NCI-H2171 (cell line): ENCODE measurements at regions not wholly inside any gene's neighbourhood (a gene's known extent, or its start where the extent isn't known, plus 50 kb on each side); places are given as distances from the start of the nearest gene placed in this dataset.
A peak's percentile ranks its signal among the peaks of the same experiment; 100 is the strongest.
"Not testable (repeated sequence)": the region's sequence is repeated elsewhere in the genome, so short reads cannot be mapped to it uniquely, and the experiment has no call there.

ENCODE experiments used
- DNase-seq: peaks from one replicate; lab custom pipeline; 2025; lab: John Stamatoyannopoulos, UW

DNA sequence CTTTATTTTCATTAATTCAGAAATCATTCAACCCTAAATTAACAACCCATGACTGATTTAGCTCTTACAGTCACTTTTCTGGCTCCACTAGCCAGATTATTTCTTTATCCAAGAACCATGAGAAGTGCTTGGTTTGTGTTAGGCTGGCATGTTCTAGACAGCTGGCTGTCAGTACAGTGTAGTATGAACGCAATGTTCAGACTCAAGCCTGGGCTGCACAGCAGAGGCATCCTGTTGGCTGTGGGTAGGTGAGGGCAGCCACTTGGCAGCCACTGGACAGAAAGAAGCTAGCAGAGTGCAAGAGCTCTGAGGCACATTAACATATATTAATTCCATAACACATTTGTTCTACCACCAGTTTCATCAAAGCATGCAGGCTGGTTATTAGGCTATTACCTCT, 522.9 kb upstream of the FSHR start:
- no peak for DNase-seq

DNA sequence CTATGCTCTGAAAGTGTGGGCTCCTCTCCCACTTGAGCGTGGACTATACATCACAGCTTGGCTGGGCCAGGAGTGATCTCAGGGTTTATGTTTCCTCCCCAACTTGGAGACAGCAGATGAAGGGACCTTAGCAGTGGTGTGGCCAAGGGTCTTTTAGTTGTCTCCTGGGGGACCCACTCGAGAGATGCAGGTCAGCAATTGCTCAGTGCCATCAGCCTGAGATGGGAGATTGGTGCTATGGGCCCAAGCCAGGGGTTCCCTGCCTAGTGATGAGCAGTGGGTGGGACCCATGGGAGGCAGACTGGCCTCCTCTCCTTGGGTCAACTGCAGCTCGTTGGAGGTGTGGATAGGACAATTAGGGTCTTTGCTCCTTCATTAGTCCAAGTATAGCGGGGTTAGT, 510.5 kb upstream of the FSHR start:
- DNase-seq, result no peak

DNA sequence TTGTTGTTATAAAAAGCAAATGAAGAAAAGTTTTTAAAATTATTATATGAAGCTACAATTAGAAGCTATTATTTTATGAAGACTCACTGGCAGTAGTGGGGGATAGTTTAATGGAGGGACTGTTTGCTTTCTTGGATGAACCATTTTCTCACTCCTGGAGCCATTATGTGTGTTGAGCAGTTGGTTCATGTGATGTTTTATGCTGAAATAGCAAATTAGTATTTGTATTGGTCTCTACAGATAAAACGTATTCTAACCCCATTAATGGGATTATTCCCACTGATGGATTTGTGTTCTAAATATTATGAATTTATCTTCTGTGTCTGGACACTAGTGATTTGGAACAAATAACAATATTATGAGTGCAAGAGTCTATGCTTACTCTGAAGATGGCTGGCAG, 507.5 kb upstream of the FSHR start:
- DNase-seq, result no peak

DNA sequence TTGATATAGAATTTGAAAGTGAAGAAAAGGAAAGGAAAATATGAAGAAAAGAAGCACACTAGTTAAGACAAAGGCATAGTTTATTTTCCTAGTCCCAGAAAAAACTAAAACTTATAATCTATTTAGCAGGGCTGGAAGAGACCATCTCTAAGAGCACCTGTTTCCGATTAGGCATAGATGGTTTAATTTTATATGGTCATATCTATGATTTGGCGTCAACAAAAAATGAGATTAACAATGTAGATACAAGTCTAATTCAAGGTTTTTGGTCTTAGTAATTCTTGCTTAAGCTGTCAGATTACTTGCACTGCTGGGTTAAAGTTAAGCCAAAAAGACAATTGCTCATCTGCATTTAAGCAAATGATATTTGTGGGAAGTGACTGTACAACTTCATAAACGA, 502.5 kb upstream of the FSHR start:
- DNase-seq, result no peak

DNA sequence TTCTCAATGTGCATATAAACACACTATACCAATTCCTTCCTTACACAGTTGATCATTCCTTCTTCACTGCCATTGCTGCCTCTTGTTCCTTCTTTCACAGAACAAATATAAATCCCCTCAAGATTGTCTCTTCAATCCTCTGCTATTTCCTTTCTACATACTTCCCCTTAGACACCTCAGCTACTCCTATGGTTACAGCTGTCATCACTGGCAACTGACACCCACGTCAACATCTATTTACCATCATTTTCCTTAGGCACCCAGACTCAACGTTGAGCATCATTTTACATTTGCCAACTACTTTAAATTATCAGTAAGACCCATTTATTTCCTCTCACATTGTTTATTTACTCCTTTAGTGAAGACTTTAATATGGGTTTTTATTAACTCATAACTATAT, 488.8 kb upstream of the FSHR start:
- DNase-seq, result no peak

DNA sequence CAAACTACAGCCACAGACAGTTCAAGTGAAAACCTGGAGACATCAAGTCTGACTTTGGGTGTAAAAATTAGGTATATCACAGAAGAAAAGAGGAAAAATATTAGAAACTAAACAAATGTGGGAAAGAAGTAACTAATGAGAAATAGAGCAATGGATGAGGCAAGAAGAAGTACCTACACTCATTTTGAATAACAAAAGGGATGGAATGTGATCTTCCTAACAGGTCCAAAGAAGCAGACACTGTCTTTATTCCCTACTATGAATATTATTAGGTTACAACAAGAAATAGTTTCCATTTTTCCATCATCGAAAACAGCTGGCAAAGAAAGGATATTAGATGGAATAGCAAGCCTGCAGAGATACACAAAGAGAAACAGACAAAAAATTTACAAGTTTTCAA, 486.3 kb upstream of the FSHR start:
- DNase-seq, result no peak

DNA sequence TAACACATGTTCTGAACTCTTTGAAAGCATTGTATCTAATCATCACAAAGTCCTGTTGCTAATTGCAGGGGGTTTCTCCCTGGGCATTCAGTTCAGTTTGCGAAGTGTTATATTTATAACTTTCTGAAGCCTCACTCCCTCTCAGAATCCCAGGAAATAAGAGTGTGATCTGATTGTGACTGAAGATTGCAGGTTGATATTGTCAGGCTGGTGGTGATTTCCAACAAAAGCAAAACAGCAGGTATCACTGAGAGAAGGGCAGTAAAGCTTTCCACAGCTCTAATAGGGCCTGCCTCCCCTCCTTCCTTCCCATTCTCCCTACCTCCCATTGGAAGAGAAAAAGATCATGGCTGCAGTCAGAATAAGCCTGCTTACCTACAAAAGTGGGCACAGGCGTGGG, 466.7 kb upstream of the FSHR start:
- DNase-seq, result no peak

DNA sequence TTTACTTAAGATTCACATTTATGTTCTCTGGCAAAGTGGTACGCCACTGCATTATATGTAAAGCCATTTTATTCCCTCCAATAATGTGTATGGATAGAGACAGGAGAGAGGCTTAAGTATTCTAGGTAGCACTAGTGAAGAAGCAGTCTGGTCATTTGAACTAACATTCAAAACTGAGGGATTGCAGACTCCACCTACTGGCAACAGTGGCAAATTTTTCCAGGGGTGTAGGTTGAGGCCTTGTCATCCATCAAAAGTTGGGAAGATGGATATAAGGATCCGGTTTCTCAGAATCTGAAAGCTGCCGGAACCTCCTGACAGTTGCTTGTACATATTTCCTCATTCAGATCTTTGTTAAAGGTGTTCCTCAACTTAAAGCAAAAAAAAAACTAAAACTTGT, 465.5 kb upstream of the FSHR start:
- DNase-seq, result no peak

DNA sequence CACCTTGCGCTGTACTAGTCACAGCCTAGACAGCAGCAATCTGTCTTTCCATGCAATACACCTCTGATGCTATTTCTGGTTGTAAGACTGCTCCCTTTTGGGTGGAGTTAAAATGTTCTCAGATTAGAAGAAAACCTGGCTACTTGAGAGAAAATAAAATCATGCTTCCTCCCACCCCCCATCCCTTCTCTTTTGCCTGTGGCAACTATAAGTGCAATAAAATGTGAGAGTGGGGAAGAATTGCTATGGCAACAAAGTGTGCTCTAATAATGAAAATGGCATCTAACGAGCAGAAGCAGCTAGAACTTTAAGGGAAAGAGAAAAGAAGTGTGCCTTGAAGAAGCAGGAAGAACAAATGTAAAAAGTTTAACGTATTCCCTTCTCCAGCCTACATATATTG, 464.2 kb upstream of the FSHR start:
- no peak for DNase-seq

DNA sequence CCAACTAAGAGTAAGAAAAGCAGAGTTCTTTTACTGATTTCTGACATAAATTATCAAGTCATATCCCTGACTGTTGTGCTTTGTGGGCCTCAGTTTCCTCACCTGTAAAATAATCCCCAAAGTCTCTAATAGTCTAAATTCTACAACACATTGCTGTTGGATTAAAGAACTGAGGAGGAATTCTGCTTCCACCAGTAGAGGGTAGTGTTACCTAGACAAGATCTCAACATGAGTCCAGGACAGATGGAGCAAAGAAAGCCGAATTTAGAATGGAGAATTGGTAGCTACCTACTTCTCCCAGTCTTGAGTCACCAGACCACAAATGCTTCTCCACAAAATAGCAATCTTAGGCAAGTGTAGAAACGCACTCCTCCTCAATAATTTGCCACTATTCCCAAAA, 462.5 kb upstream of the FSHR start:
- DNase-seq, result peak; percentile 37

DNA sequence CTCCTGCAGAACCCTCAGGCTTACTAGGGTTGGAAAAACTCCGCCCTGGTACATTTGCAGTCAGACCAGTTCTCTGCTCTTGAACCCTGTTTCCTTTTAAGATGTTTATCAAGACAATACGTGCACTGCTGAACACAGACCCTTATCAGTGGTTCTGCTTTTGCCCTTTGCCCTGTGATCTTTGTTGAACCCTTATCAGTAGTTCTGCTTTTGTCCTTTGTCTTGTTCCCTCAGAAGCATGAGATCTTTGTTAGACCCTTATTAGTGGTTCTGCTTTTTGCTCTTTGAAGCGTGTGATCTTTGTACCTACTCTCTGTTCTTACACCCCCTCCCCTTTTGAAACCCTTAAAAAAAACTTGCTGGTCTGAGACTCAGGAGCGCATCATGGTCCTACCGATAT, 457.5 kb upstream of the FSHR start:
- DNase-seq, result not testable (repeated sequence)

DNA sequence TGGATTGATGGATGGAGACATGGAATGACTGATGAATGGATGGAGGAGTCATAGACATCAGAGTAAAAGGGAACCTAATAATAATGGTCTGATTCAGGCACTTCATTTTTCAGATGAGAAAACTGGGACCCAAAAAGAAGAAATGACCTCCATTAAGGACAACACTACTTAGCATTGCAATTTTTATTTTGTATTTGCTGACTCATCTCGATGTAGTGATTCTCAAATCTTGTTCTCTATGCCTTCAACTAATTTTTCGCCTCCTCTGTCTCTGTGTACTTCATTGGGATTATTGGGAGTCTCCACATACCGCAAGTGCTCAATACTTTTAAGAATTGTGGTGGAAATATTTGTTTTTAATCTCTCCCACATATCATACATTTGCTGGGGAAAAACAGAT, 446.2 kb upstream of the FSHR start:
- no peak for DNase-seq

DNA sequence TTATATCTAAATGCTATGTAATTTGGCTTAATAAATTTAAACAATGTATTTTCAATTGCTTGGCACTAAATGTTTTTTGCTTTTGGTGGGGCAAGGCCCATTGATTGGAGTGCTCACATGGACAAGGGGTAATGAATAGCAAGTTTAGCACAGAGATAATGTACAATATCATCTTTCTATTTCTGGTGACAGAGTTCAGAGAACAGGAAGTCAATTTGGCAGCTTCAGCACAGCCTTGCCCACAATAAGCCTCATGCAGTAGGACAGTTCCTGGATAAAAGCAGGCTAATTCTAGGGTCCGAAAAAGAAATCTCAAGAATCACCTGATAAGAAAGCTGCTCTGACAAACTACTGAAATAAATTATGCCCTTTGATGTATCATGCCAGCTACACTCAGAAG, 443.9 kb upstream of the FSHR start:
- DNase-seq, result no peak

DNA sequence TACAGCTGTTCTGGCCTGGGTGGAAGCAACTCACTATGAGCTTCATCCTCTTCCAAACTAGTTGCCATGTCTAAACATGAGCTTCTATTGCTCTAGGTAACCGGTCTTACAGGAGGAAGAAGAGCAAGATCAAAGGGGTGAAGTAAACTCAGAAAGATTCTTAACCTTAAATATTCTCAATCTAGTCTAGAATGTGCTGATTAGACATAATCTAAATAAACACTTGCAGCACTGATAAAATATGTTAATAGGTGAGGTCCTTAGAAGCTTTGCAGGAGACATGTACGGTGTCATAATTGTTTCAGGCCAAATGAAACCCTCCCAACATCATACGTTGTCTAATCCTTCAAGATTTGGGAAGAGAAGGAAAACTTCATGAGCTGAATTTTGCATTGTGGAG, 431.6 kb upstream of the FSHR start:
- DNase-seq, result no peak

DNA sequence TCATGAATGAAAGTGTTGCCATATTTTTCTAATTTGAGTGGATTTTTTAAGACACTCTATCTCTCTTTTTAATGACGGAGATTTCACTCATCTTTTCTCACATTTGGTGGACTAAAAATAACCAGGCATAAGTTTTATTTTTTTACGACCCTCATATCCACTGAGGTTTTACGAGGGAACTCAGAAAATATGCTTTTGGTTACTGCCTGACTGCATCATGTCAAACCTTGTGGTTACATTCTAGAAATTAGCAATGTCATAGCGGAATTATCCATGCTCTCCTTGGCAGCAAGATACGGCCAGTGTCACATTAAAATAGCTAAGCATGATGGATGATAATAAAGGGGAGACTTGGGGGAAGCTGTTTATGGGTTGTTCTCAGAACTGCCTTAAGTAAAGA, 428.6 kb upstream of the FSHR start:
- DNase-seq, result no peak

DNA sequence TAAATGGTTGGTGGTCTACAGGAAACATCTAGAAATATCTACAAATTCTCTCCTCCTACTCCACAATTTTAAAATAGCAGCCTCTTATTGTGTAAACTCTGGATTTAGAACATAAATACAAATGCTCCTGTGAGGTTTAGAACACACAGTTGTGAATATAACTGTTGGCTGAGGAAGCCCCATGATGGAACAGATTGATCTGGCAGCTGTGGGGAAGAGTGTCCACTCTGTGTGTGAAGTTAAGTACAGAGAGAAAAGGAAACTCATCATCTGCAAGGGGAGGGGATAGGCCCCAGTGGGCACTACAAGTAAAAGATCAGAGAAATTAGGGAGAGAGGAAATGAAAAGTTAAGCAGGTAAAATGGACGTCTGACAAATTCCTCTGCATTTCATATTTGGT, 422.7 kb upstream of the FSHR start:
- DNase-seq, result no peak

DNA sequence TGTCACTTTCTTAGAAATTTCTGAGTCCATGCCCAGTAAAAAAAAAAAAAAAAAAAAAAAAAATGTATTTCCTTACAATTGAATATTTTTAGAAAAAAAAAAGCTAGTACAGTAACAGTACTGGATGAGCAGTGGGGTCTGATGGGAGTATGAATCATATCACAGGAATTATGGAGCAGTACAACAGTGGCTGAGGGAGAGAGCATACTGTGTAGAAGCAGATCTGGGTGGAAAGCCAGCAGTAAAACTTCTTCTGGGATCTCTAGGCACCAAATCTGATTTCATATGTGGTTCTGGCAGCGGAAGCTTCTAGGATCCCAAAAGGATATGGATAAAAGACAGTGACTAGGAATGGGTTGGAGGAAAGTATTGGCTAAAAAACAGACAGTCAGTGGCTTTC, 414.9 kb upstream of the FSHR start:
- DNase-seq, result no peak

DNA sequence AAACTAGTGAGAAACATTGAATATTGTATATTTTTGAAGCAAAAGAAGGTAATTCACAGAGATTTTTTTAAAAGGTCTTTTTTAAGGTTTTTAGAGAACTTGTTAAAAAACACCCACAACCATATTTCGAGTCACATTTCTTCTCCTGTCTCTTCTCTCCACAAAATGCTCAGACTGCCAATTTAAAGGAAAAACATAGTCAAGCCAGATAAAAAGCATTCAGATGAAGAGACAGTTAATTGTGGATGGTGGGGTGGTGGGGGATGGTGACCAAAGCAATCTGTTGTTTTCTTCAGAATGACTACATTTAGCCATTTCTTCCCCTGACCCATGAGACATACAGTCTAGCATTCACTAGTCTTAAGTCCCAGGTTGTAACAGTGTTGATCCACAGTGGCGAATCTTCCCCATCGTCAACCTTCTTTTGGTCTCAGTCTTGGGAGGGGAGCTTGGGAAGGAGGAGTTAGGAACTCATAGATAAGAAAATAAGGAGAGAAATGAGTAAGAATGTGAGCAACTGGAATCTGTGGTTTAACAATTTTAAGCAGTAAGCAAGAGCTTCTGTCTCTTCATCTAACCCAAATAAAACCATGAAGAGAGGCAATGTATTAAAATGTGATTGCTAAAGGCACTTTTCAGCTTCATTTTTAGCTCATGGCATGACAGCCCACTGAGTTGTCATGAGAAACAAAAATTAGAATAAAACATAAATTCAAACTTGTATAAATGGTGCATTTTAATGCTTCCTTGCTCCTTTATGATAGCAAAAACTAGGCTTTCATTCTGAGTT, 413.7 kb upstream of the FSHR start:
- no peak for DNase-seq

DNA sequence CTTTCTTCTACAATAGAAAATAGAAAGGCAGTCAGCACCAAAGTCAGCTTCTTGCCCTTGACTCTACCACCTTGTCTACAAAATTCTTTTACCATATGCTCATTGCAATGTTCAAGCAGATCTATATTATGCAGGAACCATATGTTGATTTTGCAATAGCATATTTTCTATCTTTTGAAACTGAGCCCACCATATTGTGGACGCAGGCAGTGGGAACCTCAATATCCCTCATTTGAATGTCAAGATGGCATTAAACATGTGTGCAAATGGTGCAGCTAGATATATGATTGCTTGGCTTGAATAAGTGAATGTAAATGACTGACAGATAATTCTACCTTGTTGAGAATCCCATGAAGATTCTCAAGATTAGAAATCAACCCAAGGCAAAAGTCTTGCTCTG, 412.7 kb upstream of the FSHR start:
- DNase-seq, result no peak

DNA sequence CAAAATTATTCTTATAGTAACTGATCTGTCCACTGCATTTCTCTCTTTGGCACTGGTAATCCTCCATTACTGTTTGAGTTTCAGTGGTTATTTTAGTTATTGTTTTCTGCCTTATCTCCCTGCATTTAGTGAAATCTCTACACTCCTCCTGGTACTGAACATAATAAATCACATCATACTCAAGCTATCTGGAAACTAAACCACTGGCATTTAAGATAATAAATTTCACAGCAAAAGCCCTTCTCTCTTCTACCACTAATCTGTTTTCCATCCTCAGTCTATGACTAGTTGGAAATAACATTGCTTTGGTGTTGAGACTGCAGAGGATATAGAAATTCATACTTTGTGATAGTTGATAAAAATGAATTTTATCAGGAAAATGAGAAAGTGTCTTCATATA, 399.3 kb upstream of the FSHR start:
- no peak for DNase-seq

DNA sequence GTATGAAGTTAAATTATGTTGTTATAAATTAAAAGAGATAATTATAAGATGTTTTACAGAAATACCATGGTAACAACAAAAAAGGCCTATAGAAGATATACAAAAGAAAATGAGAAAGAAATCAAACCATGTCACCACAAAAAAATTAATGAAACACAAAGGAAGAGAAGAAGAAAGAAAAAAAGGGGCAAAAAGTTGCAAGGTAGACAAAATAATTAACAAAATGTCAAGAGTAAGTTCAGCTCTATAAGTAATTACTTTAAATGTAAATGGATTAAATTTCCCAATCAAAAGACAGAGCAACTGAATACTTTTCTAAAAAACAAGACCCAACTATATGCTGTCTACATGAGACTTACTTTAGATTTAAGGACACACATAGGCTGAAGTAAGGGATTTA, 378.4 kb upstream of the FSHR start:
- DNase-seq, result no peak

DNA sequence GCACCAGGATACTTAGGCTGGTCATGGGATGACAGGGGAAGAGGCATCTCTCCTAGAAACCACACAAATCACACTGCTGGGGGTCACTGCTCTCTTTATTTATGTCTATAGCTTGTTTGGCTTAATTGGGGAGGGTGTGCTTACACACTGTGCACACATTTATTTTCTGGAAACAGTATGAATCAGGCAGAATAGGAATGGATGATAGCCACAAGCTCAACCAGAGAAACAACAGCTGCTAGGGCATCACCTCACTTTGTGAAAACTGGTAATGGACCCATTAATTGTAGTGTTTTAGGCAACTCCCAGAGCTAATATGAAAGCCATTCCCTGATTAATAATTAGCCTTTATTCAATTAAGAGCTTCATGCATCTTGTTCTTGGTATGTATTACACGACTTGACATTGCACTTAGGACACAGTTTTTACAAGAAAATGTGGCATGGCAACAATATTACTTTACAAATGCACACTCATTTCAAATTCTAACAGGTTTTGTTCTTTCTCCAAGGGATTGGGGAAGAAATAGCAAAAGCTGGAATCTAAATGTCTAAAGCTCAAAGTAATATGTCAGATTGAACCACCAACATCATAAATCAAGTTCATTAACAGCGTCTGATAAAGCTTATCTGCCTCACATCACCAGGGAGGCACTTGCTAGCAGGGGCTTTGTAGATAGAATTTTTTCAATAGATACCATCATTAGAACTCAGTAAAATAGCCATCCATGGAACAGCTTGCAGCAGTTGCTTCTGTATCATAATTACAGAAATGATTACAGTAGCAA, 361.9 kb upstream of the FSHR start:
- no peak for DNase-seq

DNA sequence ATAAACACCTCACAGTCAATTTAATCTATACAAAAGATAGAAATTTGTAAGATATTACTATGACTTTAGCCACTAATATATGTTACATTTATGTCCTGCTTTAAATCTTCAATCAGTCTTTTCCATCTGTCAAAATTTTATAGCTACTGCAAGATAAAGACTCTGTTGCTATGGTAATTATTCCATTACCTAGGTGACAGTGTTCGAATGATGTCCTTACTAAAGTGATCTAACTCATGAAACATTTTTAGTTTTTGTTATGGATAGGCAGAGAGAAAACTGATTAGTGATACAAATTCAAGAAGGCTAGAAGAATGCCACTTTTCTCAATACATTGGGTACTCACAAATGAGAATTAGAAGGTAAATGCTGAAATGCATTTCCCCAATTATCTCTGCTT, 359.9 kb upstream of the FSHR start:
- DNase-seq, result no peak

DNA sequence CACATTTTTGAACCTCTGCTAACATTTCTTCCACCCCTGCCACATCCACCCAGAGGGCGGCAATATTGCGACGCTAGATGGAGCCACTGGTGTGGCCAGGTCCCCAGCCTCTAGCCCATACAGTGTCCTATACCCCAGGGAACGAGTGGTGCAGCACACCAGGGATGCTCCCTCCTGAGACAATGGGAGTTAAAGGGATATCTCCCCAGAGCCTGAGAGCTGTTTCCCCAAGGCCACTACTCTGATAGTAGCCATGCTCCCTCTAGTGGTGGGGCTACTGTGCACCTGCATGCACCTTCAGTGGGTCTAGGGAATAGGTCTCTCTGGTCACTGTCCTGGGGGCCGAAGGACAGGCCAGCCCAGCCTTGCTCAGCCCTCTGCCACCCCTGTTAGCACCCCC, 336.4 kb upstream of the FSHR start:
- DNase-seq, result no peak
